ENCODE measurements at regions not wholly inside any gene's neighbourhood (a gene's known extent, or its start where the extent isn't known, plus 50 kb on each side); places are given as distances from the start of the nearest gene placed in this dataset.

DNA sequence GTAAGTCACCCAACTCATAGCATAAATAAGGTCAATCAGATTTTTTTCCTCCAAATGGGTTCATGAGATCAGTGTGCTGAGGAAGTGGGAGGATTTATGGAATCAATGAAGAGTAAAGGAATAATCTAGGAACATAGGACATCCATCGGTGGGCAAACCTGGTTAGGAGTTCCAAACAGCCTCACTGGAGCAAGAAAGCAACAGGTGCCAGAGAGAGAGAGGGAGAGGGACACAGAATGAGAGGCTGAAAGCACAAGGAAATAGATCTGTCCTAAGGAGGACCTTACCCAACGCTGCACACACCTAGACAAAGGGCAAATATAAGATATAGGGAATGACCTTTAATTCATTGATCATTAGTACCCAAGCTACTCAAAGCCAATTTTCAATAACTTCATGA lies 119.5 kb upstream of the ANKRD1 start:
- Histone ChIP-seq H3K4me1 (no peaks in the 10 kb centered on the region), H3K4me3 (no peak overlapping the region), H3K27me3 (ENCODE audit: low read depth) (no peaks in the 10 kb centered on the region), H3K27ac (no peak overlapping the region), H3K36me3 (no peaks in the 10 kb centered on the region), H3K9me3 (no peaks in the 10 kb centered on the region)
- DNase-seq: no peak
- intact Hi-C loops (cut with DNase I): no loop called here
- TF ChIP-seq CTCF (IDR thresholded peaks at IDR 0.05): no peak
- no peak for ATAC-seq

DNA sequence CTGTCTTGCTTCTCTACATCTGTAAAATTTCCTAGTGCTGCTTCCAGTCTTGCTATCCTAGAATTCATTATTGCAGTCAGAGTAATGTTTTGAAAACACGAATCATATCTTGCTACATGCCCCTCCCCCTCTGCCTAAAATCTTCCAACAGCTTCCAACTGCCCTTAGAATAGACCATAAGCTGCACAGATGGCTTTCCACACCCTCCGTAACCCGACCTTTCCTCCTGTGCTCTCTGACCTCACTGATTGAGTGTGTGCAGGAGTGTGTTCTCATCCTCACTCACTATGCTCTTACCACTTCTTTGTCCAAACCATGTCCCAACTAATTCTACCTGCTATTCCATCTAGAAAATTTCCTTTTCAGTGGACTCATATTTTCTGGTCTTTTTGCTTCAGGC lies 121.2 kb upstream of the ANKRD1 start:
- DNase-seq (no peak), ATAC-seq (no peak)
- Histone ChIP-seq H3K9me3 (no peaks in the 10 kb centered on the region), H3K27me3 (ENCODE audit: low read depth) (no peaks in the 10 kb centered on the region), H3K4me1 (no peaks in the 10 kb centered on the region), H3K36me3 (no peaks in the 10 kb centered on the region), H3K4me3 (no peak overlapping the region), H3K27ac (no peak overlapping the region)
- TF ChIP-seq CTCF (IDR thresholded peaks at IDR 0.05): no peak
- intact Hi-C loops (cut with DNase I): no loop called here

DNA sequence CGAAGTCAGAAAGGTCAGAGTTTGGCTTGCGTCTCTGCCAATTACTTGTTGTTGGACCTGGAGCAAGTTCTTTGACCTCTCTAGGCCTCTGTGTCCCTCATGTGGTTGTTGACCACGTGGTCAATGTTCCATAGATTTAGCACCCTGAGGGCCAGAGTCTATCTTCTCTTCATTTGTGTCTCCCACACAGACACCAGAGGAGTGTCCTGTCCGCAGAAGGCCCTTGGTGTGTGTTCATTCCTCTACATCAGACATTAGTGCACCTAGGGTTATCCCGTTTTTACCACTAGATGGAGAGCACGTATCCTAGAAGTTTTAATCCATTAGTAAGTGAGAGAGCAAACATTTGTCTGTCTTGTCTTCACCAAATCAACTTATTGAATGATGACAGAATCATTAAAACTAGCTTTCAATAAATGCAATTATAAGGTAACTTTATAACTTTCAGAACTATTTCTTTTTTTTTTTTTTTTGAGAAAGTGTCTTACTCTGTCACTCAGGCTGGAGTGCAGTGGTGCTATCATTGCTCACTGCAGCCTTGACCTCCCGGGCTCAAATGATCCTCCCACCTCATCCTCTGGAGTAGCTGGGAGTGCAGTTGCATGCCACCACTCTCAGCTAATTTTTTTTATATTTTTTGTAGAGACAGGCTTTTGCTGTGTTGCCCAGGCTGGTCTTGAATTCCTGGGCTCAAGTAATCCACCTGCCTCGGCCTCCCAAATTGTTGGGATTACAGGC lies 122.5 kb upstream of the ANKRD1 start:
- DNase-seq (no peak), ATAC-seq (no peak)
- intact Hi-C loops (cut with DNase I): no loop called here
- H3K36me3 ChIP-seq: no peaks in the 10 kb centered on the region
- no peaks in the 10 kb centered on the region for H3K27me3 ChIP-seq (ENCODE audit: low read depth)
- H3K9me3 ChIP-seq: no peaks in the 10 kb centered on the region
- TF ChIP-seq CTCF (IDR thresholded peaks at IDR 0.05): peak; percentile 36
- H3K27ac ChIP-seq: no peak overlapping the region
- no peaks in the 10 kb centered on the region for H3K4me1 ChIP-seq
- no peak overlapping the region for H3K4me3 ChIP-seq

DNA sequence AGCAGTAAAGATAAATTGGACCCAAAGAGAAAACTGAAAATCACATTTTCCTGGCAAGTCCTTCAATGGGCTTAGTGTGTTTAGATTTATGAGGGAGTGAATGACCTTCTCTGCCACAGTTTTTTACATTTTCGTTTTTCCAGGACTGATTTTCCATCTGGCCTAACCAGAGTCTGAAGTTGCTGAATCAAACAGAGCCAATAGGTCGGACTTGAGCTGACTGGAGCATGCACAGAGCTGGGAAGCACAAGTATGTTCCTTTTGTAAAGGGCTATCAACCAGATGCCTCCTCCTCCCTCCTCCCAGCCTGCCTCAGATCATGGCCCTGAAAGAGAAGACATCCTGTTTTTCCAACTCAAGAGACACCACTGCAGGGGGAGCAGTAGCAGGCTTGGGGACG lies 126.0 kb upstream of the ANKRD1 start:
- Histone ChIP-seq H3K27me3 (ENCODE audit: low read depth) (no peaks in the 10 kb centered on the region), H3K27ac (no peak overlapping the region), H3K9me3 (no peaks in the 10 kb centered on the region), H3K36me3 (no peaks in the 10 kb centered on the region), H3K4me3 (no peak overlapping the region), H3K4me1 (no peaks in the 10 kb centered on the region)
- intact Hi-C loops (cut with DNase I): no loop called here
- DNase-seq (no peak), ATAC-seq (peak in 1 of 2 donors; percentile 56)
- TF ChIP-seq CTCF (IDR thresholded peaks at IDR 0.05): no peak

DNA sequence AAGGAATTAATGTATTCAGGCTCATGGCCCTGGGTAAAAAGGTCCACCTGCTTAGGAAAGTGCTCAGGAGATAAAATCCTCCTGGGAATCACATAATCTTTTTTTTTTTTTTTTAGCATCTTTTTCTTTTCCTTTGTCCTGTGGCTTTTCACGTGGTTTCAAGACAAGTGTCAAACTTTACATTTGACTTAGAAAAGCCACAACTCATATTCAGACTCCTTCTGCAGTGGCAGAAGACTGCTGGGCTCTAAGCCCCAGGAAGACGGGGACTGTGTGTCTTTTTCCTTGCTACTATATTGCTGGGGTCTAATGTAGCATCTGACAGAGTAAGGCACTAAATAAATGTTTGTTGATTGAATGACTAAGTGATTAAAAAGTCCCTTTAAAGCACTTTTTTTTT lies 127.5 kb upstream of the ANKRD1 start:
- no peak overlapping the region for H3K27ac ChIP-seq
- DNase-seq (no peak), ATAC-seq (no peak)
- no peaks in the 10 kb centered on the region for H3K9me3 ChIP-seq
- H3K36me3 ChIP-seq: no peaks in the 10 kb centered on the region
- intact Hi-C loops (cut with DNase I): no loop called here
- H3K27me3 ChIP-seq (ENCODE audit: low read depth): no peaks in the 10 kb centered on the region
- H3K4me3 ChIP-seq: no peak overlapping the region
- H3K4me1 ChIP-seq: no peaks in the 10 kb centered on the region
- no peak for TF ChIP-seq CTCF (IDR thresholded peaks at IDR 0.05)

Data from lower lobe of right lung (tissue), 2 donors.